ENCODE measurements at regions not wholly inside any gene's neighbourhood (a gene's known extent, or its start where the extent isn't known, plus 50 kb on each side); places are given as distances from the start of the nearest gene placed in this dataset.

DNA sequence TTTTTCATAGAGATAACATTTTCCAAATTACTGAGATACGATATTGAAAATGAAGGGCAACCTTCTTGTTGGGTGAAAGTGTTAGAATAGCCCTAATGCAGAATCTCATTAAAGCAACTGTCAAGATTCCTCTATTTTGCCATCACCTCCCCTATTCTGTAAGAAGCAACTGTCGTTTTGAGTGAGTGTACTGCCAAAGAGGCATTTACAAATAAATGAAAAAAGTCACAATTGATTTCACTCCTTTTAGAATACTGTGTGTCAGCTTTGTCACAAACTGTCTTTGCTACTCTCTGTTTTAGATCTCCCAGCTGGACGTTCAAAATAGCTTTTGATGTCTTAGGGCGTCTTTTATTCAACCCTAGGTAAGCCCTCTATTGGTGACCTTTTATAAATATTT lies 322.8 kb upstream of the NAALADL2 start (continued):
- TF ChIP-seq, protein P1, sequence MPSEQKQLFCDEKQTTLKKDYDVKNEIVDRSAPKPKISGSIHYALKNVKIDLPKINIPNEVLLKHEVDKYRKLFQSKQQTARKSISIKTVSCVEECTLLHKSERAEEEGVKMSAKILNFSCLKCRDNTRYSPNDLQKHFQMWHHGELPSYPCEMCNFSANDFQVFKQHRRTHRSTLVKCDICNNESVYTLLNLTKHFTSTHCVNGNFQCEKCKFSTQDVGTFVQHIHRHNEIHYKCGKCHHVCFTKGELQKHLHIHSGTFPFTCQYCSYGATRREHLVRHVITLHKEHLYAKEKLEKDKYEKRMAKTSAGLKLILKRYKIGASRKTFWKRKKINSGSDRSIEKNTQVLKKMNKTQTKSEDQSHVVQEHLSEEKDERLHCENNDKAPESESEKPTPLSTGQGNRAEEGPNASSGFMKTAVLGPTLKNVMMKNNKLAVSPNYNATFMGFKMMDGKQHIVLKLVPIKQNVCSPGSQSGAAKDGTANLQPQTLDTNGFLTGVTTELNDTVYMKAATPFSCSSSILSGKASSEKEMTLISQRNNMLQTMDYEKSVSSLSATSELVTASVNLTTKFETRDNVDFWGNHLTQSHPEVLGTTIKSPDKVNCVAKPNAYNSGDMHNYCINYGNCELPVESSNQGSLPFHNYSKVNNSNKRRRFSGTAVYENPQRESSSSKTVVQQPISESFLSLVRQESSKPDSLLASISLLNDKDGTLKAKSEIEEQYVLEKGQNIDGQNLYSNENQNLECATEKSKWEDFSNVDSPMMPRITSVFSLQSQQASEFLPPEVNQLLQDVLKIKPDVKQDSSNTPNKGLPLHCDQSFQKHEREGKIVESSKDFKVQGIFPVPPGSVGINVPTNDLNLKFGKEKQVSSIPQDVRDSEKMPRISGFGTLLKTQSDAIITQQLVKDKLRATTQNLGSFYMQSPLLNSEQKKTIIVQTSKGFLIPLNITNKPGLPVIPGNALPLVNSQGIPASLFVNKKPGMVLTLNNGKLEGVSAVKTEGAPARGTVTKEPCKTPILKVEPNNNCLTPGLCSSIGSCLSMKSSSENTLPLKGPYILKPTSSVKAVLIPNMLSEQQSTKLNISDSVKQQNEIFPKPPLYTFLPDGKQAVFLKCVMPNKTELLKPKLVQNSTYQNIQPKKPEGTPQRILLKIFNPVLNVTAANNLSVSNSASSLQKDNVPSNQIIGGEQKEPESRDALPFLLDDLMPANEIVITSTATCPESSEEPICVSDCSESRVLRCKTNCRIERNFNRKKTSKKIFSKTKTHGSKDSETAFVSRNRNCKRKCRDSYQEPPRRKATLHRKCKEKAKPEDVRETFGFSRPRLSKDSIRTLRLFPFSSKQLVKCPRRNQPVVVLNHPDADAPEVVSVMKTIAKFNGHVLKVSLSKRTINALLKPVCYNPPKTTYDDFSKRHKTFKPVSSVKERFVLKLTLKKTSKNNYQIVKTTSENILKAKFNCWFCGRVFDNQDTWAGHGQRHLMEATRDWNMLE (tag by site-specific recombination; conservative IDR thresholded peaks at IDR 0.05; ENCODE audit: low read depth), result no peak
- TF ChIP-seq, protein P2, sequence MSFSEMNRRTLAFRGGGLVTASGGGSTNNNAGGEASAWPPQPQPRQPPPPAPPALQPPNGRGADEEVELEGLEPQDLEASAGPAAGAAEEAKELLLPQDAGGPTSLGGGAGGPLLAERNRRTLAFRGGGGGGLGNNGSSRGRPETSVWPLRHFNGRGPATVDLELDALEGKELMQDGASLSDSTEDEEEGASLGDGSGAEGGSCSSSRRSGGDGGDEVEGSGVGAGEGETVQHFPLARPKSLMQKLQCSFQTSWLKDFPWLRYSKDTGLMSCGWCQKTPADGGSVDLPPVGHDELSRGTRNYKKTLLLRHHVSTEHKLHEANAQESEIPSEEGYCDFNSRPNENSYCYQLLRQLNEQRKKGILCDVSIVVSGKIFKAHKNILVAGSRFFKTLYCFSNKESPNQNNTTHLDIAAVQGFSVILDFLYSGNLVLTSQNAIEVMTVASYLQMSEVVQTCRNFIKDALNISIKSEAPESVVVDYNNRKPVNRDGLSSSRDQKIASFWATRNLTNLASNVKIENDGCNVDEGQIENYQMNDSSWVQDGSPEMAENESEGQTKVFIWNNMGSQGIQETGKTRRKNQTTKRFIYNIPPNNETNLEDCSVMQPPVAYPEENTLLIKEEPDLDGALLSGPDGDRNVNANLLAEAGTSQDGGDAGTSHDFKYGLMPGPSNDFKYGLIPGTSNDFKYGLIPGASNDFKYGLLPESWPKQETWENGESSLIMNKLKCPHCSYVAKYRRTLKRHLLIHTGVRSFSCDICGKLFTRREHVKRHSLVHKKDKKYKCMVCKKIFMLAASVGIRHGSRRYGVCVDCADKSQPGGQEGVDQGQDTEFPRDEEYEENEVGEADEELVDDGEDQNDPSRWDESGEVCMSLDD (tag by site-specific recombination; IDR thresholded peaks at IDR 0.05), result no peak
- TF ChIP-seq ZNF132 (tag by site-specific recombination; IDR thresholded peaks at IDR 0.05; ENCODE audit: borderline replicate concordance), result no peak
- TF ChIP-seq ZNF302 (tag by site-specific recombination; IDR thresholded peaks at IDR 0.05; ENCODE audit: low read depth), result no peak
- no peak for TF ChIP-seq ZNF121 (tag by site-specific recombination; IDR thresholded peaks at IDR 0.05)

DNA sequence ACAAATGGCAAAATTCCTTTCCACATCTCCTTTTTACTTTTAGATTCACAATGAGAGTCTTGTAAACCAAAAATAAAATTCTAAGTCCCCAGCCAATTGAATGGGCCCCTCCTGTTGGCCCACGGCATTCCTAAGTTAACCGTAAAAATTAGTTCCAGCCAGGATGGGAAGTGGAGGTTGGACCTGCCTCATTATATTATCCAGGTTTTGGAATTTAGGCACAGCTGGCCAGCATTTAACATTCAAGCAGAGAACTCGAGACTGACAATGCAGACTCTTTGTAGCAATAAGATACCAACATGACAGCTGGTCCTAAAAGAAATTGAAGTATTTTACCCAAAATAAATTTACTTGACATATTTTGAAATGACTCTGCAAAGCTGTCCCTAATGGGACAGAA lies 321.0 kb upstream of the NAALADL2 start:
- Histone ChIP-seq H3K9me3 (ENCODE audit: control insufficient read depth, insufficient read depth, low read depth, low read length) (no peaks in the 10 kb centered on the region), H3K4me3 (ENCODE audit: low read depth, low read length) (no peak overlapping the region), H3K36me3 (ENCODE audit: control insufficient read depth in 2 of 2, insufficient read depth in 1 of 2, low read length in 2 of 2) (no peaks in the 10 kb centered on the region), H3K4me1 (ENCODE audit: control insufficient read depth, insufficient read depth, low read length) (no peaks in the 10 kb centered on the region), H3K27ac (ENCODE audit: extremely low read depth, low read depth, low read length) (no peak overlapping the region)
- POLR2A ChIA-PET, result no interaction called here
- CTCF ChIA-PET, result no interaction called here
- TF ChIP-seq ZNF211 (tag by site-specific recombination; IDR thresholded peaks at IDR 0.05; ENCODE audit: low read depth) (no peak), ZNF529 (tag by site-specific recombination; IDR thresholded peaks at IDR 0.05; ENCODE audit: insufficient replicate concordance) (no peak), ZBTB48 (tag by site-specific recombination; IDR thresholded peaks at IDR 0.05) (no peak), ZNF2 (tag by site-specific recombination; IDR thresholded peaks at IDR 0.05) (no peak), ZNF555 (tag by site-specific recombination; conservative IDR thresholded peaks at IDR 0.05) (no peak), ZNF654 (tag by site-specific recombination; IDR thresholded peaks at IDR 0.05; ENCODE audit: low read depth) (no peak), SCRT2 (tag by site-specific recombination; IDR thresholded peaks at IDR 0.05) (no peak), PRDM1 (tag by site-specific recombination; IDR thresholded peaks at IDR 0.05) (no peak), ZNF146 (tag by site-specific recombination; IDR thresholded peaks at IDR 0.05) (no peak), YY1 (tag by site-specific recombination; IDR thresholded peaks at IDR 0.05) (no peak), ZFHX2 (tag by site-specific recombination; conservative IDR thresholded peaks at IDR 0.05) (no peak), ZNF202 (tag by site-specific recombination; IDR thresholded peaks at IDR 0.05; ENCODE audit: borderline replicate concordance) (no peak), EGR2 (tag by site-specific recombination; IDR thresholded peaks at IDR 0.05; ENCODE audit: low read depth) (no peak), KLF1 (tag by site-specific recombination; IDR thresholded peaks at IDR 0.05) (no peak)
- TF ChIP-seq, protein P3, sequence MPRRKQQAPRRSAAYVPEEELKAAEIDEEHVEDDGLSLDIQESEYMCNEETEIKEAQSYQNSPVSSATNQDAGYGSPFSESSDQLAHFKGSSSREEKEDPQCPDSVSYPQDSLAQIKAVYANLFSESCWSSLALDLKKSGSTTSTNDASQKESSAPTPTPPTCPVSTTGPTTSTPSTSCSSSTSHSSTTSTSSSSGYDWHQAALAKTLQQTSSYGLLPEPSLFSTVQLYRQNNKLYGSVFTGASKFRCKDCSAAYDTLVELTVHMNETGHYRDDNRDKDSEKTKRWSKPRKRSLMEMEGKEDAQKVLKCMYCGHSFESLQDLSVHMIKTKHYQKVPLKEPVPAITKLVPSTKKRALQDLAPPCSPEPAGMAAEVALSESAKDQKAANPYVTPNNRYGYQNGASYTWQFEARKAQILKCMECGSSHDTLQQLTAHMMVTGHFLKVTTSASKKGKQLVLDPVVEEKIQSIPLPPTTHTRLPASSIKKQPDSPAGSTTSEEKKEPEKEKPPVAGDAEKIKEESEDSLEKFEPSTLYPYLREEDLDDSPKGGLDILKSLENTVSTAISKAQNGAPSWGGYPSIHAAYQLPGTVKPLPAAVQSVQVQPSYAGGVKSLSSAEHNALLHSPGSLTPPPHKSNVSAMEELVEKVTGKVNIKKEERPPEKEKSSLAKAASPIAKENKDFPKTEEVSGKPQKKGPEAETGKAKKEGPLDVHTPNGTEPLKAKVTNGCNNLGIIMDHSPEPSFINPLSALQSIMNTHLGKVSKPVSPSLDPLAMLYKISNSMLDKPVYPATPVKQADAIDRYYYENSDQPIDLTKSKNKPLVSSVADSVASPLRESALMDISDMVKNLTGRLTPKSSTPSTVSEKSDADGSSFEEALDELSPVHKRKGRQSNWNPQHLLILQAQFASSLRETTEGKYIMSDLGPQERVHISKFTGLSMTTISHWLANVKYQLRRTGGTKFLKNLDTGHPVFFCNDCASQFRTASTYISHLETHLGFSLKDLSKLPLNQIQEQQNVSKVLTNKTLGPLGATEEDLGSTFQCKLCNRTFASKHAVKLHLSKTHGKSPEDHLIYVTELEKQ (tag by site-specific recombination; IDR thresholded peaks at IDR 0.05; ENCODE audit: borderline replicate concordance), result no peak
- TF ChIP-seq, protein P4, sequence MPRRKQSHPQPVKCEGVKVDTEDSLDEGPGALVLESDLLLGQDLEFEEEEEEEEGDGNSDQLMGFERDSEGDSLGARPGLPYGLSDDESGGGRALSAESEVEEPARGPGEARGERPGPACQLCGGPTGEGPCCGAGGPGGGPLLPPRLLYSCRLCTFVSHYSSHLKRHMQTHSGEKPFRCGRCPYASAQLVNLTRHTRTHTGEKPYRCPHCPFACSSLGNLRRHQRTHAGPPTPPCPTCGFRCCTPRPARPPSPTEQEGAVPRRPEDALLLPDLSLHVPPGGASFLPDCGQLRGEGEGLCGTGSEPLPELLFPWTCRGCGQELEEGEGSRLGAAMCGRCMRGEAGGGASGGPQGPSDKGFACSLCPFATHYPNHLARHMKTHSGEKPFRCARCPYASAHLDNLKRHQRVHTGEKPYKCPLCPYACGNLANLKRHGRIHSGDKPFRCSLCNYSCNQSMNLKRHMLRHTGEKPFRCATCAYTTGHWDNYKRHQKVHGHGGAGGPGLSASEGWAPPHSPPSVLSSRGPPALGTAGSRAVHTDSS (tag by site-specific recombination; IDR thresholded peaks at IDR 0.05), result no peak
- TF ChIP-seq, protein P5, sequence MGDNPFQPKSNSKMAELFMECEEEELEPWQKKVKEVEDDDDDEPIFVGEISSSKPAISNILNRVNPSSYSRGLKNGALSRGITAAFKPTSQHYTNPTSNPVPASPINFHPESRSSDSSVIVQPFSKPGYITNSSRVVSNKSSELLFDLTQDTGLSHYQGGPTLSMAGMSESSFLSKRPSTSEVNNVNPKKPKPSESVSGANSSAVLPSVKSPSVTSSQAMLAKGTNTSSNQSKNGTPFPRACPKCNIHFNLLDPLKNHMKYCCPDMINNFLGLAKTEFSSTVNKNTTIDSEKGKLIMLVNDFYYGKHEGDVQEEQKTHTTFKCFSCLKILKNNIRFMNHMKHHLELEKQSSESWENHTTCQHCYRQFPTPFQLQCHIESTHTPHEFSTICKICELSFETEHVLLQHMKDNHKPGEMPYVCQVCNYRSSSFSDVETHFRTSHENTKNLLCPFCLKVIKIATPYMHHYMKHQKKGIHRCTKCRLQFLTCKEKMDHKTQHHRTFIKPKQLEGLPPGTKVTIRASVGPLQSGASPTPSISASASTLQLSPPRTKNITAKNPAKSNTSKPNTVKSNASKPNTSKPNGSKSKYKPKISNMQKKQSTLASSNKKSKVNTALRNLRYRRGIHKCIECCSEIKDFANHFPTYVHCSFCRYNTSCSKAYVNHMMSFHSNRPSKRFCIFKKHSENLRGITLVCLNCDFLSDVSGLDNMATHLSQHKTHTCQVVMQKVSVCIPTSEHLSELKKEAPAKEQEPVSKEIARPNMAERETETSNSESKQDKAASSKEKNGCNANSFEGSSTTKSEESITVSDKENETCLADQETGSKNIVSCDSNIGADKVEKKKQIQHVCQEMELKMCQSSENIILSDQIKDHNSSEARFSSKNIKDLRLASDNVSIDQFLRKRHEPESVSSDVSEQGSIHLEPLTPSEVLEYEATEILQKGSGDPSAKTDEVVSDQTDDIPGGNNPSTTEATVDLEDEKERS (tag by site-specific recombination; IDR thresholded peaks at IDR 0.05), result no peak

All from HEK293 (cell line).